KOPT-K1 (cell line): ENCODE measurements at regions not wholly inside any gene's neighbourhood (a gene's known extent, or its start where the extent isn't known, plus 50 kb on each side); places are given as distances from the start of the nearest gene placed in this dataset.
"Not testable (repeated sequence)": the region's sequence is repeated elsewhere in the genome, so short reads cannot be mapped to it uniquely, and the experiment has no call there.

Experiments used
- H3K27ac ChIP-seq: fragments of 200-600 bp; sonication (generic); 2 replicates; pipeline ENCODE4 v1.5.1; 2016; ENCODE audit warnings: antibody characterized with exemption, mild to moderate bottlenecking, low read depth, low read length; ENCODE audit not compliant: poor library complexity, severe bottlenecking
- H3K36me3 ChIP-seq: fragments of 200-600 bp; sonication (generic); 2 replicates; pipeline ENCODE4 v1.5.1; 2017; ENCODE audit warnings: antibody characterized with exemption, mild to moderate bottlenecking, low read length, moderate library complexity; ENCODE audit not compliant: insufficient read depth
- H3K9me3 ChIP-seq: fragments of 200-600 bp; sonication (generic); 2 replicates; pipeline ENCODE4 v1.5.1; 2017; ENCODE audit warnings: antibody characterized with exemption, low read length, mild to moderate bottlenecking; ENCODE audit not compliant: insufficient read depth, poor library complexity, severe bottlenecking

- no peak overlapping the region for H3K27ac ChIP-seq
- H3K36me3 ChIP-seq: no peaks in the 10 kb centered on the region
- no peaks in the 10 kb centered on the region for H3K9me3 ChIP-seq
Measured at GRCh38 chr2:146413086-146413610, 1431.7 kb upstream of the ACVR2A start.

- Histone ChIP-seq H3K36me3 (no peaks in the 10 kb centered on the region), H3K27ac (no peak overlapping the region), H3K9me3 (no peaks in the 10 kb centered on the region)
Measured at GRCh38 chr2:146412625-146413024, 1432.2 kb upstream of the ACVR2A start.

- not testable (repeated sequence) for H3K9me3 ChIP-seq, H3K27ac ChIP-seq, H3K36me3 ChIP-seq
Measured at GRCh38 chr2:146405402-146406309, 1439.2 kb upstream of the ACVR2A start.

- not testable (repeated sequence) for H3K9me3 ChIP-seq, H3K27ac ChIP-seq, H3K36me3 ChIP-seq
Measured at GRCh38 chr2:146403546-146404160, 1441.2 kb upstream of the ACVR2A start.

GRCh38 chr2:146392631-146393030 lies 1452.2 kb upstream of the ACVR2A start:
- Histone ChIP-seq H3K36me3 (no peaks in the 10 kb centered on the region), H3K27ac (no peak overlapping the region), H3K9me3 (no peaks in the 10 kb centered on the region)

- H3K36me3 ChIP-seq: no peaks in the 10 kb centered on the region
- H3K27ac ChIP-seq: no peak overlapping the region
- H3K9me3 ChIP-seq: no peaks in the 10 kb centered on the region
Measured at GRCh38 chr2:146392186-146392585, 1452.6 kb upstream of the ACVR2A start.

- H3K27ac ChIP-seq: no peak overlapping the region
- H3K36me3 ChIP-seq: no peaks in the 10 kb centered on the region
- H3K9me3 ChIP-seq: no peaks in the 10 kb centered on the region
Measured at GRCh38 chr2:146388757-146389156, 1456.1 kb upstream of the ACVR2A start.

- H3K36me3 ChIP-seq: no peaks in the 10 kb centered on the region
Measured at GRCh38 chr2:146386096-146386495, 1458.7 kb upstream of the ACVR2A start.

GRCh38 chr2:146385031-146385430 lies 1459.8 kb upstream of the ACVR2A start:
- Histone ChIP-seq H3K9me3 (no peaks in the 10 kb centered on the region), H3K36me3 (no peaks in the 10 kb centered on the region), H3K27ac (no peak overlapping the region)

More at GRCh38 chr2:146386096-146386495, 1458.7 kb upstream of the ACVR2A start:
- Histone ChIP-seq H3K27ac (no peak overlapping the region), H3K9me3 (no peaks in the 10 kb centered on the region)

- Histone ChIP-seq H3K27ac (no peak overlapping the region), H3K36me3 (no peaks in the 10 kb centered on the region), H3K9me3 (no peaks in the 10 kb centered on the region)
Measured at GRCh38 chr2:146376511-146377064, 1468.2 kb upstream of the ACVR2A start.

- H3K36me3 ChIP-seq: no peaks in the 10 kb centered on the region
- no peak overlapping the region for H3K27ac ChIP-seq
- no peaks in the 10 kb centered on the region for H3K9me3 ChIP-seq
Measured at GRCh38 chr2:146374505-146374904, 1470.3 kb upstream of the ACVR2A start.

GRCh38 chr2:146371364-146371763 lies 1473.5 kb upstream of the ACVR2A start:
- H3K9me3 ChIP-seq: not testable (repeated sequence)

GRCh38 chr2:146370826-146371225 lies 1474.0 kb upstream of the ACVR2A start:
- H3K36me3 ChIP-seq: no peaks in the 10 kb centered on the region
- H3K9me3 ChIP-seq: no peaks in the 10 kb centered on the region
- no peak overlapping the region for H3K27ac ChIP-seq

More at GRCh38 chr2:146371364-146371763, 1473.5 kb upstream of the ACVR2A start:
- H3K36me3 ChIP-seq, H3K27ac ChIP-seq: not testable (repeated sequence)

GRCh38 chr2:146366276-146366675 lies 1478.6 kb upstream of the ACVR2A start:
- Histone ChIP-seq H3K27ac (no peak overlapping the region), H3K36me3 (no peaks in the 10 kb centered on the region), H3K9me3 (no peaks in the 10 kb centered on the region)

GRCh38 chr2:146365041-146365440 lies 1479.8 kb upstream of the ACVR2A start:
- Histone ChIP-seq H3K36me3 (no peaks in the 10 kb centered on the region), H3K27ac (no peak overlapping the region), H3K9me3 (no peaks in the 10 kb centered on the region)
